ENCODE measurements at regions not wholly inside any gene's neighbourhood (a gene's known extent, or its start where the extent isn't known, plus 50 kb on each side); places are given as distances from the start of the nearest gene placed in this dataset.
"Not testable (repeated sequence)": the region's sequence is repeated elsewhere in the genome, so short reads cannot be mapped to it uniquely, and the experiment has no call there.

GRCh38 chr17:36845916-36846315 is 91.4 kb upstream of the LHX1 start:
- no peaks in the 10 kb centered on the region for H3K4me1 ChIP-seq (ENCODE audit: control insufficient read depth, insufficient read depth, low read length)
- no peak overlapping the region for H3K9ac ChIP-seq (ENCODE audit: low read depth, low read length)
- no peak overlapping the region for H3K4me3 ChIP-seq (ENCODE audit: low read depth, low read length)
- H3K9me3 ChIP-seq (ENCODE audit: control insufficient read depth, insufficient read depth, low read length) = no peaks in the 10 kb centered on the region
- H3K27me3 ChIP-seq (ENCODE audit: control insufficient read depth, insufficient read depth, low read length) = peaks cover 31% of the 10 kb centered on the region
- no peaks in the 10 kb centered on the region for H3K36me3 ChIP-seq (ENCODE audit: control insufficient read depth, insufficient read depth, low read length)

DNA sequence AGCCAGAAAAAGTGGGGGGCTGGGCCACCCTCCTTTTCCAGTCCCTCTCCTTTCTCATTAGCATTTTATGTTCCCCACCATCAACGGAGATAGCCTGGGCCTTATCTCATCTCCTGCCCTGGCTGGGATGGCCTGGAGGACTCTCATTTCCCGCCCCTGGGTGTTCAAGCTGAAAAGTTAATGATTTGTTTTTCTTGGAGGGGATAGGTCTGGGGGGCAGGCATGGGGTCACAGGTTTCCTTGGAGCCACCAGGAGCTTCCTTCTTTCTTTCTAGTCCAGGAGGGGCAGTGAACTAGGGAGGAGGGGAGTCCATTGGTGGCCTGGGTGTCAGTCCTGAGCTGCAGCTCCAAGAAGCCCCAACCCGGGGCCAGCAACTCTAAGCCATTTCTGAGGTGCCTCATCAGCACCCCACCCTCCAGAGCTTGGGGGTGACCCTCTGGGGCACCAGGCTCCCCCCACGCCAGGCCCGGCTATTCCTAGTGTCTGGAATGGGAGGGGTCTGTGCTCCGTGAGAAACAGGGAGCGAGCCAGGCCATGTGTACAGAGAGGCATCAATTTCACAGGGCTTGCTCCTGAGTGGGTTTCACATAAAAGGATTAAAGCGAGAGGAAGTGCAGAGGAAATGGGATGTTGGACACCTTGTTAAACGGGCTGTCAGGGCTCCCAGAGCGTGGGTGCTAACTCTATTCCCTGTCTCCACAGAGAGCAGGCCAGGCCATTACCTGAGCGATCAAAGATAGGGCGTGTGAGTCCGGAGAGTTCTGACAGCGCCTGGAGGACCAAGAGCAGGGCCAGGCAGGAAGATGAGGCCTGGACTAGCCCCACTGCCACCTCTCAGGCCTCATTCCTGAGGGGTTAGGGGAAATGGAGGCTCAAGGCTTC is 90.6 kb upstream of the LHX1 start:
- no peak overlapping the region for H3K9ac ChIP-seq (ENCODE audit: low read depth, low read length)
- H3K9me3 ChIP-seq (ENCODE audit: control insufficient read depth, insufficient read depth, low read length) = no peaks in the 10 kb centered on the region
- peaks cover 31% of the 10 kb centered on the region for H3K27me3 ChIP-seq (ENCODE audit: control insufficient read depth, insufficient read depth, low read length)
- H3K4me3 ChIP-seq (ENCODE audit: low read depth, low read length) = no peak overlapping the region
- no peaks in the 10 kb centered on the region for H3K4me1 ChIP-seq (ENCODE audit: control insufficient read depth, insufficient read depth, low read length)
- H3K36me3 ChIP-seq (ENCODE audit: control insufficient read depth, insufficient read depth, low read length) = no peaks in the 10 kb centered on the region

- Histone ChIP-seq H3K4me1 (ENCODE audit: control insufficient read depth, insufficient read depth, low read length) (no peaks in the 10 kb centered on the region), H3K4me3 (ENCODE audit: low read depth, low read length) (no peak overlapping the region), H3K27me3 (ENCODE audit: control insufficient read depth, insufficient read depth, low read length) (peaks cover 31% of the 10 kb centered on the region), H3K9ac (ENCODE audit: low read depth, low read length) (no peak overlapping the region), H3K9me3 (ENCODE audit: control insufficient read depth, insufficient read depth, low read length) (no peaks in the 10 kb centered on the region), H3K36me3 (ENCODE audit: control insufficient read depth, insufficient read depth, low read length) (no peaks in the 10 kb centered on the region)
Measured at GRCh38 chr17:36848008-36848902, 89.0 kb upstream of the LHX1 start.

GRCh38 chr17:36849020-36849419 is 88.3 kb upstream of the LHX1 start:
- peaks cover 31% of the 10 kb centered on the region for H3K27me3 ChIP-seq (ENCODE audit: control insufficient read depth, insufficient read depth, low read length)
- H3K9ac ChIP-seq (ENCODE audit: low read depth, low read length); H3K36me3 ChIP-seq (ENCODE audit: control insufficient read depth, insufficient read depth, low read length); H3K4me3 ChIP-seq (ENCODE audit: low read depth, low read length); H3K9me3 ChIP-seq (ENCODE audit: control insufficient read depth, insufficient read depth, low read length); H3K4me1 ChIP-seq (ENCODE audit: control insufficient read depth, insufficient read depth, low read length): not testable (repeated sequence)

GRCh38 chr17:36849871-36850348 is 87.4 kb upstream of the LHX1 start:
- no peak overlapping the region for H3K9ac ChIP-seq (ENCODE audit: low read depth, low read length)
- H3K9me3 ChIP-seq (ENCODE audit: control insufficient read depth, insufficient read depth, low read length) = no peaks in the 10 kb centered on the region
- H3K4me3 ChIP-seq (ENCODE audit: low read depth, low read length) = no peak overlapping the region
- H3K27me3 ChIP-seq (ENCODE audit: control insufficient read depth, insufficient read depth, low read length) = peaks cover 24% of the 10 kb centered on the region
- no peaks in the 10 kb centered on the region for H3K4me1 ChIP-seq (ENCODE audit: control insufficient read depth, insufficient read depth, low read length)
- no peaks in the 10 kb centered on the region for H3K36me3 ChIP-seq (ENCODE audit: control insufficient read depth, insufficient read depth, low read length)

GRCh38 chr17:36850790-36851189 is 86.5 kb upstream of the LHX1 start:
- no peaks in the 10 kb centered on the region for H3K9me3 ChIP-seq (ENCODE audit: control insufficient read depth, insufficient read depth, low read length)
- no peak overlapping the region for H3K9ac ChIP-seq (ENCODE audit: low read depth, low read length)
- H3K4me1 ChIP-seq (ENCODE audit: control insufficient read depth, insufficient read depth, low read length) = no peaks in the 10 kb centered on the region
- H3K36me3 ChIP-seq (ENCODE audit: control insufficient read depth, insufficient read depth, low read length) = no peaks in the 10 kb centered on the region
- peaks cover 16% of the 10 kb centered on the region for H3K27me3 ChIP-seq (ENCODE audit: control insufficient read depth, insufficient read depth, low read length)
- H3K4me3 ChIP-seq (ENCODE audit: low read depth, low read length) = no peak overlapping the region

DNA sequence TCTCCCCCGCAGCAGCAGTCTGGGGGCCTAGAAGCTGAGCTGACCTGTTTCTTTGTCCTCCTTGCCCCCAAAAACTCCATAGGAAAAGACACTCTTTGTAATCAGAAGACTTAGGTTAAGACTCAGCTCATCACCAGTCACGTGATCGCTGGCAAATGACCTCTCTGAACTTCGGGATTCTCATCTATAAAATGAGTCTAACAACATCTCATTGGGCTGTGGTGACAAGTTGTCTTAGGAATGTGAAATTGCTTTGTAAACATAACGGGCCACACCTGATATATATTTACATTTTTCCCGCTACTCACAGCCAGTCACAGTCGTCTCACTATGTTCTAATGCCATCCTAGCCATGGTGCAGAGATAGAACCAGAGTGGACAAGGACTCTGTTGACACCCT is 86.0 kb upstream of the LHX1 start:
- Histone ChIP-seq H3K27me3 (ENCODE audit: control insufficient read depth, insufficient read depth, low read length) (peaks cover 12% of the 10 kb centered on the region), H3K9me3 (ENCODE audit: control insufficient read depth, insufficient read depth, low read length) (no peaks in the 10 kb centered on the region), H3K4me1 (ENCODE audit: control insufficient read depth, insufficient read depth, low read length) (no peaks in the 10 kb centered on the region), H3K4me3 (ENCODE audit: low read depth, low read length) (no peak overlapping the region), H3K9ac (ENCODE audit: low read depth, low read length) (no peak overlapping the region), H3K36me3 (ENCODE audit: control insufficient read depth, insufficient read depth, low read length) (no peaks in the 10 kb centered on the region)

DNA sequence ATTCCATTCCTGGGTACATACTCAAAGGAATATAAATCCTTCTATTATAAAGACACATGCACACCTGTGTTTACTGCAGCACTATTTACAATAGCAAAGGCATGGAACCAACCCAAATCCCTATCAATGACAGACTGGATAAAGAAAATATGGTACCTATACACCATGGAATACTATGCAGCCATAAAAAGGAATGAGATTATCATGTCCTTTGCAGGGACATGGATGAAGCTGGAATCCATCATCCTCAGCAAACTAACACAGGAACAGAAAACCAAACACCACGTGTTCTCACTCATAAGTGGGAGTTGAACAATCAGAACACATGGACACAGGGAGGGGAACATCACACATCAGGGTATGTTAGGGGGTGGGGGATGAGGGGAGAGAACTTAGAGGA is 84.8 kb upstream of the LHX1 start:
- not testable (repeated sequence) for H3K27me3 ChIP-seq (ENCODE audit: control insufficient read depth, insufficient read depth, low read length); H3K9me3 ChIP-seq (ENCODE audit: control insufficient read depth, insufficient read depth, low read length); H3K4me3 ChIP-seq (ENCODE audit: low read depth, low read length); H3K9ac ChIP-seq (ENCODE audit: low read depth, low read length); H3K4me1 ChIP-seq (ENCODE audit: control insufficient read depth, insufficient read depth, low read length); H3K36me3 ChIP-seq (ENCODE audit: control insufficient read depth, insufficient read depth, low read length)

DNA sequence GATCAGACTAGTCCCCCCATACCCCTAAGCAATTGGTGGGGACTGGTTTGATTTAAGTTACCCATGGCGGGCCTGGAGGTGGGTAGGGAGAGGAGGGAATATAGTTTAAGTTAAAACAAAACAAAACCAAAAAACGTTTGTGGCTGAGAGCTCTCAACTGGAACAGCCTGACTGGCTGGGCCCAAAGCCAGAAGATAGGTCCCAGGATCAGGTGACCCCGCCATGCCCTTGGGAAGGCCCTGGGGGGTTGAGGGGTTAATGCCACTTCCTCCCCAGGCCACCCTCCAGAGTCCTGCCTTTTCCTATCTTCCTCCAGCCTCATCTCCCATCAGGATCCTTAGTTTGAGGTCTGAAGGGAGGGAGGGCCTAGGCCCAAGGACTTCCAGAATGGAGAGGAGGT is 82.3 kb upstream of the LHX1 start:
- H3K9me3 ChIP-seq (ENCODE audit: control insufficient read depth, insufficient read depth, low read length) = no peaks in the 10 kb centered on the region
- no peaks in the 10 kb centered on the region for H3K4me1 ChIP-seq (ENCODE audit: control insufficient read depth, insufficient read depth, low read length)
- no peak overlapping the region for H3K4me3 ChIP-seq (ENCODE audit: low read depth, low read length)
- H3K27me3 ChIP-seq (ENCODE audit: control insufficient read depth, insufficient read depth, low read length) = no peaks in the 10 kb centered on the region
- H3K36me3 ChIP-seq (ENCODE audit: control insufficient read depth, insufficient read depth, low read length) = no peaks in the 10 kb centered on the region
- H3K9ac ChIP-seq (ENCODE audit: low read depth, low read length) = no peak overlapping the region

- H3K4me1 ChIP-seq (ENCODE audit: control insufficient read depth, insufficient read depth, low read length) = no peaks in the 10 kb centered on the region
- no peaks in the 10 kb centered on the region for H3K36me3 ChIP-seq (ENCODE audit: control insufficient read depth, insufficient read depth, low read length)
- no peak overlapping the region for H3K4me3 ChIP-seq (ENCODE audit: low read depth, low read length)
- no peak overlapping the region for H3K9ac ChIP-seq (ENCODE audit: low read depth, low read length)
- H3K27me3 ChIP-seq (ENCODE audit: control insufficient read depth, insufficient read depth, low read length) = no peaks in the 10 kb centered on the region
- H3K9me3 ChIP-seq (ENCODE audit: control insufficient read depth, insufficient read depth, low read length) = no peaks in the 10 kb centered on the region
Measured at GRCh38 chr17:36855459-36855858, 81.8 kb upstream of the LHX1 start.

GRCh38 chr17:36856222-36856621 is 81.1 kb upstream of the LHX1 start:
- Histone ChIP-seq H3K4me1 (ENCODE audit: control insufficient read depth, insufficient read depth, low read length) (no peaks in the 10 kb centered on the region), H3K9me3 (ENCODE audit: control insufficient read depth, insufficient read depth, low read length) (no peaks in the 10 kb centered on the region), H3K36me3 (ENCODE audit: control insufficient read depth, insufficient read depth, low read length) (no peaks in the 10 kb centered on the region), H3K4me3 (ENCODE audit: low read depth, low read length) (no peak overlapping the region), H3K9ac (ENCODE audit: low read depth, low read length) (no peak overlapping the region), H3K27me3 (ENCODE audit: control insufficient read depth, insufficient read depth, low read length) (no peaks in the 10 kb centered on the region)

Measured in iPS-15b (cell line).